Astrocyte of the spinal cord (primary cell): ENCODE measurements at regions not wholly inside any gene's neighbourhood (a gene's known extent, or its start where the extent isn't known, plus 50 kb on each side); places are given as distances from the start of the nearest gene placed in this dataset.

ENCODE experiments used
- DNase-seq: peaks from one replicate; pipeline ENCODE4 v3.0.0; 2011; ENCODE audit warnings: low read depth, low spot score
- H3K4me3 ChIP-seq: 2 replicates; pipeline ENCODE4 v1.5.1; 2011; ENCODE audit warnings: low read depth, mild to moderate bottlenecking, low read length, moderate library complexity
- CTCF ChIP-seq: IDR thresholded peaks from 2 replicates; pipeline ENCODE4 v1.5.1; 2012; ENCODE audit warnings: low read depth, mild to moderate bottlenecking, low read length, inconsistent platforms
- in situ Hi-C: cut with HindIII; loops from 2 replicates; pipeline ENCODE4 v1.10.0; 2017; ENCODE audit warnings: low sequenced_read_pairs

GRCh38 chr9:129496473-129497004, 124.4 kb downstream of the C9orf50 start:
- no peak for TF ChIP-seq CTCF
- peak overlapping the region; percentile 53 for H3K4me3 ChIP-seq
- peak; percentile 99 for DNase-seq
- in situ Hi-C loops = no loop called here

GRCh38 chr9:129495620-129496472, 125.1 kb downstream of the C9orf50 start:
- DNase-seq = peak; percentile 92
- in situ Hi-C loops = no loop called here
- H3K4me3 ChIP-seq = peak overlapping the region; percentile 25
- TF ChIP-seq CTCF = no peak

- in situ Hi-C loops = no loop called here
- no peak for TF ChIP-seq CTCF
- DNase-seq = no peak
- H3K4me3 ChIP-seq = no peak overlapping the region
These were observed 126.7 kb downstream of the C9orf50 start for GRCh38 chr9:129494113-129494789.

GRCh38 chr9:129493706-129494047, 127.2 kb downstream of the C9orf50 start:
- in situ Hi-C loops = no loop called here
- no peak overlapping the region for H3K4me3 ChIP-seq
- no peak for DNase-seq
- no peak for TF ChIP-seq CTCF

GRCh38 chr9:129493002-129493705, 127.7 kb downstream of the C9orf50 start:
- in situ Hi-C loops = no loop called here
- H3K4me3 ChIP-seq = no peak overlapping the region
- no peak for TF ChIP-seq CTCF
- DNase-seq = no peak

GRCh38 chr9:129491487-129491855, 129.4 kb downstream of the C9orf50 start:
- H3K4me3 ChIP-seq = no peak overlapping the region
- in situ Hi-C loops = no loop called here
- no peak for TF ChIP-seq CTCF
- DNase-seq = no peak
